ENCODE measurements at regions not wholly inside any gene's neighbourhood (a gene's known extent, or its start where the extent isn't known, plus 50 kb on each side); places are given as distances from the start of the nearest gene placed in this dataset.

GRCh38 chr13:54841682-54842081, 1813.1 kb downstream of the OLFM4 start:
- DNase-seq (ENCODE audit: extremely low read depth, insufficient read length) = no peak
- no peak overlapping the region for H3K4me3 ChIP-seq (replicated peaks; ENCODE audit: low read depth, low read length)
- H3K27me3 ChIP-seq (replicated peaks; ENCODE audit: control insufficient read depth, insufficient read depth, low read length) = no peaks in the 10 kb centered on the region
- TF ChIP-seq CTCF (IDR thresholded peaks at IDR 0.05; ENCODE audit: insufficient read depth, low read length, poor library complexity, severe bottlenecking) = no peak
- no peaks in the 10 kb centered on the region for H3K36me3 ChIP-seq (ENCODE audit: control insufficient read depth, insufficient read depth, low read length)

- no peaks in the 10 kb centered on the region for H3K27me3 ChIP-seq (replicated peaks; ENCODE audit: control insufficient read depth, insufficient read depth, low read length)
- H3K36me3 ChIP-seq (ENCODE audit: control insufficient read depth, insufficient read depth, low read length) = no peaks in the 10 kb centered on the region
- no peak for TF ChIP-seq CTCF (IDR thresholded peaks at IDR 0.05; ENCODE audit: insufficient read depth, low read length, poor library complexity, severe bottlenecking)
- H3K4me3 ChIP-seq (replicated peaks; ENCODE audit: low read depth, low read length) = no peak overlapping the region
- DNase-seq (ENCODE audit: extremely low read depth, insufficient read length) = no peak
Measured at GRCh38 chr13:54845351-54845965, 1816.8 kb downstream of the OLFM4 start.

GRCh38 chr13:54852831-54853230, 1824.2 kb downstream of the OLFM4 start:
- TF ChIP-seq CTCF (IDR thresholded peaks at IDR 0.05; ENCODE audit: insufficient read depth, low read length, poor library complexity, severe bottlenecking) = no peak
- no peaks in the 10 kb centered on the region for H3K36me3 ChIP-seq (ENCODE audit: control insufficient read depth, insufficient read depth, low read length)
- DNase-seq (ENCODE audit: extremely low read depth, insufficient read length) = no peak
- no peak overlapping the region for H3K4me3 ChIP-seq (replicated peaks; ENCODE audit: low read depth, low read length)
- no peaks in the 10 kb centered on the region for H3K27me3 ChIP-seq (replicated peaks; ENCODE audit: control insufficient read depth, insufficient read depth, low read length)

- DNase-seq (ENCODE audit: extremely low read depth, insufficient read length) = no peak
- Histone ChIP-seq H3K36me3 (ENCODE audit: control insufficient read depth, insufficient read depth, low read length) (no peaks in the 10 kb centered on the region), H3K27me3 (replicated peaks; ENCODE audit: control insufficient read depth, insufficient read depth, low read length) (no peaks in the 10 kb centered on the region), H3K4me3 (replicated peaks; ENCODE audit: low read depth, low read length) (no peak overlapping the region)
- TF ChIP-seq CTCF (IDR thresholded peaks at IDR 0.05; ENCODE audit: insufficient read depth, low read length, poor library complexity, severe bottlenecking) = no peak
Measured at GRCh38 chr13:54859827-54860226, 1831.2 kb downstream of the OLFM4 start.

- no peaks in the 10 kb centered on the region for H3K36me3 ChIP-seq (ENCODE audit: control insufficient read depth, insufficient read depth, low read length)
- TF ChIP-seq CTCF (IDR thresholded peaks at IDR 0.05; ENCODE audit: insufficient read depth, low read length, poor library complexity, severe bottlenecking) = no peak
- H3K4me3 ChIP-seq (replicated peaks; ENCODE audit: low read depth, low read length) = no peak overlapping the region
- no peaks in the 10 kb centered on the region for H3K27me3 ChIP-seq (replicated peaks; ENCODE audit: control insufficient read depth, insufficient read depth, low read length)
- no peak for DNase-seq (ENCODE audit: extremely low read depth, insufficient read length)
Measured at GRCh38 chr13:54875111-54875510, 1846.5 kb downstream of the OLFM4 start.

GRCh38 chr13:54879036-54879435, 1850.4 kb downstream of the OLFM4 start:
- Histone ChIP-seq H3K27me3 (replicated peaks; ENCODE audit: control insufficient read depth, insufficient read depth, low read length) (no peaks in the 10 kb centered on the region), H3K4me3 (replicated peaks; ENCODE audit: low read depth, low read length) (no peak overlapping the region), H3K36me3 (ENCODE audit: control insufficient read depth, insufficient read depth, low read length) (no peaks in the 10 kb centered on the region)
- TF ChIP-seq CTCF (IDR thresholded peaks at IDR 0.05; ENCODE audit: insufficient read depth, low read length, poor library complexity, severe bottlenecking) = no peak
- DNase-seq (ENCODE audit: extremely low read depth, insufficient read length) = no peak

All from GM06990 (cell line).